Thymus (tissue), 11 donors: ENCODE measurements at regions not wholly inside any gene's neighbourhood (a gene's known extent, or its start where the extent isn't known, plus 50 kb on each side); places are given as distances from the start of the nearest gene placed in this dataset.

ENCODE experiments used
- DNase-seq, 9 donors: peaks; one replicate each; pipeline ENCODE4 v3.0.0-alpha.2; 2013; ENCODE audit warnings: low spot score in 9 of 9, low read depth in 6 of 9, missing footprints in 1 of 9
- H3K27ac ChIP-seq, 2 donors: one replicate each; pipeline ENCODE4 v1.5.1; 2013; ENCODE audit warnings: control low read depth in 1 of 2, low read depth in 1 of 2, low read length in 1 of 2, mild to moderate bottlenecking in 1 of 2, moderate library complexity in 1 of 2
- H3K27me3 ChIP-seq, 2 donors: one replicate each; pipeline ENCODE4 v1.5.1; 2013; ENCODE audit warnings: low read length in 1 of 2; ENCODE audit not compliant: control insufficient read depth in 2 of 2, insufficient read depth in 1 of 2
- H3K36me3 ChIP-seq, 2 donors: one replicate each; pipeline ENCODE4 v1.5.1; 2013; ENCODE audit warnings: low read length in 1 of 2, mild to moderate bottlenecking in 1 of 2, moderate library complexity in 1 of 2; ENCODE audit not compliant: control insufficient read depth in 2 of 2, insufficient read depth in 2 of 2
- H3K4me1 ChIP-seq, 2 donors: one replicate each; pipeline ENCODE4 v1.5.1; 2013; ENCODE audit warnings: low read length in 2 of 2; ENCODE audit not compliant: control insufficient read depth in 2 of 2, insufficient read depth in 2 of 2
- H3K4me3 ChIP-seq, 2 donors: one replicate each; pipeline ENCODE4 v1.5.1; 2013; ENCODE audit warnings: low read length in 2 of 2, control low read depth in 1 of 2, mild to moderate bottlenecking in 1 of 2
- H3K9me3 ChIP-seq, 2 donors: one replicate each; pipeline ENCODE4 v1.5.1; 2013; ENCODE audit warnings: low read length in 1 of 2, mild to moderate bottlenecking in 1 of 2; ENCODE audit not compliant: control insufficient read depth in 2 of 2, insufficient read depth in 1 of 2
- WGBS: extraction: QIAGEN DNeasy Blood & Tissue Kit; methylation state at CpG from one replicate; pipeline ENCODE4 v1.1.7; 2013; 5-methylcytosine and 5-hydroxymethylcytosine counted together
- donor health status: healthy.

DNA sequence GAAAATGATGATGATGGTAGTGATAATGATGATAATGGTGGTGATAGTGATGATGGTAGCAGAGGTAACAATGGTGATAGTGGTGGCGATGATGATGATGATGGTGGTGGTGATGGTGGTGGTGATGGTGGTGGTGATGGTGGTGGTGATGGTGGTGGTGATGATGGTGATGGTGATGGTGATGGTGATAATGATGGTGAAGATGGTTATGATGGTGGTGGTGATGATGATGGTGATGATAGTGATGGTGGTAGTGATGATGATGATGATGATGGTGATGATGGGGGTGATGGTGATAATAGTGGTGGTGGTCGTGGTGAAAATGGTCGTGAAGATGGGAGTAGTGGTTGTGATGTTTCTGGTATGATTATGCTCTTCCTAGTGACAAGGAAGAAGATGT is 581.8 kb downstream of the HS3ST4 start:
- no peak overlapping the region for H3K27ac ChIP-seq
- H3K27me3 ChIP-seq, result no peaks in the 10 kb centered on the region
- 86% methylated on average over 3 of the region's 3 CpGs for WGBS
- H3K4me1 ChIP-seq, result no peaks in the 10 kb centered on the region
- H3K9me3 ChIP-seq, result no peaks in the 10 kb centered on the region
- H3K4me3 ChIP-seq, result no peak overlapping the region
- DNase-seq, result no peak
- H3K36me3 ChIP-seq, result no peaks in the 10 kb centered on the region

GRCh38 chr16:26275021-26275590 is 583.3 kb downstream of the HS3ST4 start:
- H3K36me3 ChIP-seq, result no peaks in the 10 kb centered on the region
- 92% methylated on average over 3 of the region's 3 CpGs for WGBS
- H3K27ac ChIP-seq, result no peak overlapping the region
- H3K4me3 ChIP-seq, result no peak overlapping the region
- H3K4me1 ChIP-seq, result no peaks in the 10 kb centered on the region
- DNase-seq, result no peak
- H3K27me3 ChIP-seq, result no peaks in the 10 kb centered on the region
- H3K9me3 ChIP-seq, result no peaks in the 10 kb centered on the region

- Histone ChIP-seq H3K9me3 (no peaks in the 10 kb centered on the region), H3K4me1 (no peaks in the 10 kb centered on the region), H3K4me3 (no peak overlapping the region), H3K36me3 (no peaks in the 10 kb centered on the region), H3K27ac (no peak overlapping the region), H3K27me3 (no peaks in the 10 kb centered on the region)
- DNase-seq, result no peak
- WGBS, result 95% methylated on average over 4 of the region's 4 CpGs
These were observed 584.5 kb downstream of the HS3ST4 start for GRCh38 chr16:26276289-26276688.

GRCh38 chr16:26281381-26282110 is 589.8 kb downstream of the HS3ST4 start:
- Histone ChIP-seq H3K9me3 (no peaks in the 10 kb centered on the region), H3K27ac (no peak overlapping the region), H3K36me3 (no peaks in the 10 kb centered on the region), H3K27me3 (no peaks in the 10 kb centered on the region), H3K4me1 (no peaks in the 10 kb centered on the region), H3K4me3 (no peak overlapping the region)
- DNase-seq, result no peak
- 86% methylated on average over 8 of the region's 8 CpGs for WGBS

DNA sequence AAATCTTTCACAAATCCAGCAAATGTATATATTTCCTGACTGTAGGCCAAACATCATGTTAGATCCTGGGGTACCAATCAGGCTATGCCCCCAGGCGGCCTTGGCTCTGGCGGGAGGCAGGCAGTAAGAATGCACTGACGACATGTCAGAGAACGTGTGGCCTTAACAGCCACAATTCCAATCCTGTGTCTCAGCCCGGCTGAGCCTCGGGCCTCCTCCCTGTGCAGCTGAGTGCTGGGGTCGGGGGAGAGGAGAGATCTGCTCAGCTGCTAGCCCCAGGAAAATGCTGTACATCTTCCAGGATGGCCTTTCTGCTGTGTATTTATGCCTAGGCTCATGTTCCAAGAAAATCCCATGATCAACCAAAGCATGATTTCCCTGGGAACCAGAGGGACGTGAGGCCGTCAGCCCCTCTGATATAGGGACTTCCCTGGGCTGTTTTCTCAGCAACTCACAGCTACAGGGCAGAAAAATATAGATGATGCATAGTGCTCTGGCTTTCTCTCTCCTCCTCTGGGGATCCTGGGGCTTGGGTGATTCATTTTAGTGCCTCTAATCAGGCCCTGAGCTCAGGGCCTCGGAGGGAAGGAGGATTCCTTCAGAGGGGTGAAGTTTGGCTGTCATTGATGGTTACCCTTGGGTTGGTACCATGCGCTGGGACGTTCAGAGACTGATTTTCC is 604.0 kb downstream of the HS3ST4 start:
- WGBS, result 85% methylated on average over 12 of the region's 12 CpGs
- Histone ChIP-seq H3K9me3 (no peaks in the 10 kb centered on the region), H3K4me1 (no peaks in the 10 kb centered on the region), H3K36me3 (no peaks in the 10 kb centered on the region), H3K4me3 (no peak overlapping the region), H3K27ac (no peak overlapping the region), H3K27me3 (no peaks in the 10 kb centered on the region)
- DNase-seq, result no peak

- no peak overlapping the region for H3K4me3 ChIP-seq
- no peaks in the 10 kb centered on the region for H3K36me3 ChIP-seq
- DNase-seq, result no peak
- H3K27me3 ChIP-seq, result no peaks in the 10 kb centered on the region
- H3K4me1 ChIP-seq, result no peaks in the 10 kb centered on the region
- H3K27ac ChIP-seq, result no peak overlapping the region
- H3K9me3 ChIP-seq, result no peaks in the 10 kb centered on the region
- 91% methylated on average over 2 of the region's 2 CpGs for WGBS
These were observed 609.8 kb downstream of the HS3ST4 start for GRCh38 chr16:26301516-26301915.

GRCh38 chr16:26316683-26317464 is 625.1 kb downstream of the HS3ST4 start:
- Histone ChIP-seq H3K36me3 (no peaks in the 10 kb centered on the region), H3K9me3 (no peaks in the 10 kb centered on the region), H3K4me1 (no peaks in the 10 kb centered on the region), H3K27ac (no peak overlapping the region), H3K27me3 (no peaks in the 10 kb centered on the region), H3K4me3 (no peak overlapping the region)
- DNase-seq, result no peak
- WGBS, result 76% methylated on average over 12 of the region's 12 CpGs

- Histone ChIP-seq H3K27me3 (no peaks in the 10 kb centered on the region), H3K27ac (no peak overlapping the region), H3K4me3 (no peak overlapping the region), H3K36me3 (no peaks in the 10 kb centered on the region), H3K4me1 (no peaks in the 10 kb centered on the region), H3K9me3 (no peaks in the 10 kb centered on the region)
- no peak for DNase-seq
These were observed 626.1 kb downstream of the HS3ST4 start for GRCh38 chr16:26317885-26318284.

DNA sequence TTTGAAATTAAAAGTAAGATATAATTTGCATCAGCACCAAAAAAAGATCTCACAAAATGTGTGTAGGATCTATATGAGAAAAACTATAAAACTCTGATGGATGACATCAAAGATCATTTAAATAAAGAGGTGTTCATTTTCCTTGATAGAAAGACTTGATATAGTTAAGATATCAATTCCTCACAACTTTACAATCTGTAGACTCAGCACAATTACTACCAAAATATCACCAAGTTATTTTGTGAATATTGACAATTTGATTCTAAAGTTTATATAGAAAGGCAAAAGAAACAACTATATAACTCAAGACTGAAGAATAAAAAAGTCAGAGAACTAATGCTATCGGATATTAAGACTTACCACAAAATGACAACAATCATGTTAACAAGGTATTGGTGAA is 638.9 kb downstream of the HS3ST4 start:
- Histone ChIP-seq H3K9me3 (peaks cover 0 to 3% of the 10 kb centered on the region in 2 donors), H3K27ac (no peak overlapping the region), H3K27me3 (no peaks in the 10 kb centered on the region), H3K36me3 (no peaks in the 10 kb centered on the region), H3K4me1 (no peaks in the 10 kb centered on the region), H3K4me3 (no peak overlapping the region)
- 94% methylated on average over 1 of the region's 1 CpG for WGBS
- DNase-seq, result no peak
